OCI-LY7 (cell line): ENCODE measurements at regions not wholly inside any gene's neighbourhood (a gene's known extent, or its start where the extent isn't known, plus 50 kb on each side); places are given as distances from the start of the nearest gene placed in this dataset.

Experiments
- BruUV-seq: library from RNA; stranded (reverse); fragments of 400-500 nt; replicated peaks from 2 replicates; lab custom pipeline; 2021; lab: Mats Ljungman, UMichigan
- CTCF ChIA-PET: fragments of 300-600 bp; sonication (Branson Sonifier 250); formaldehyde crosslinking; loops from one replicate; lab custom pipeline; 2022; ENCODE audit warnings: antibody characterized with exemption; ENCODE audit not compliant: unreplicated experiment; lab: Charles Lee
- POLR2A ChIA-PET: fragments of 300-600 bp; sonication (Branson Sonifier 250); formaldehyde crosslinking; loops from one replicate; lab custom pipeline; 2022; ENCODE audit warnings: antibody characterized with exemption; lab: Charles Lee
- DNase-seq: peaks from one replicate; pipeline ENCODE4 v3.0.0-alpha.2; 2015; ENCODE audit warnings: low spot score
- H2AFZ ChIP-seq: fragments of 200-600 bp; sonication (generic), shearing (Covaris generic); 2 replicates; pipeline ENCODE4 v1.6.1; 2014; ENCODE audit warnings: mild to moderate bottlenecking, antibody characterized with exemption, low read length, moderate library complexity
- H3K27ac ChIP-seq: fragments of 200-600 bp; sonication (generic); 2 replicates; pipeline ENCODE4 v1.5.1; 2014; ENCODE audit warnings: mixed run types, low read depth, mild to moderate bottlenecking, moderate library complexity, low read length, inconsistent platforms; ENCODE audit not compliant: poor library complexity, severe bottlenecking
- H3K36me3 ChIP-seq: fragments of 200-600 bp; sonication (generic); 2 replicates; pipeline ENCODE4 v1.6.1; 2014; ENCODE audit warnings: mild to moderate bottlenecking, antibody characterized with exemption, low read length, moderate library complexity, mixed read lengths; ENCODE audit not compliant: insufficient read depth
- H3K4me1 ChIP-seq: fragments of 200-600 bp; sonication (generic); 2 replicates; pipeline ENCODE4 v1.5.1; 2014; ENCODE audit warnings: mild to moderate bottlenecking, low read length; ENCODE audit not compliant: insufficient read depth, poor library complexity, severe bottlenecking
- H3K4me2 ChIP-seq: fragments of 200-600 bp; sonication (generic); 2 replicates; pipeline ENCODE4 v1.6.1; 2014; ENCODE audit warnings: mild to moderate bottlenecking, low read length
- H3K4me3 ChIP-seq: fragments of 200-600 bp; sonication (generic); 2 replicates; pipeline ENCODE4 v1.5.1; 2014; ENCODE audit warnings: mild to moderate bottlenecking, low read depth, low read length; ENCODE audit not compliant: poor library complexity, severe bottlenecking
- H3K79me2 ChIP-seq: fragments of 200-600 bp; sonication (generic); 2 replicates; pipeline ENCODE4 v1.6.1; 2016; ENCODE audit warnings: low read depth, mild to moderate bottlenecking, low read length, moderate library complexity, mixed read lengths; ENCODE audit not compliant: insufficient read depth
- H3K9me2 ChIP-seq: fragments of 200-600 bp; sonication (generic); 2 replicates; pipeline ENCODE4 v1.6.1; 2016; ENCODE audit warnings: mild to moderate bottlenecking, low read length, mixed read lengths; ENCODE audit not compliant: insufficient read depth
- H3K9me3 ChIP-seq: fragments of 200-600 bp; sonication (generic); 2 replicates; pipeline ENCODE4 v1.6.1; 2014; ENCODE audit warnings: mild to moderate bottlenecking, mixed run types, low read length, mixed read lengths
- H4K20me1 ChIP-seq: fragments of 200-600 bp; sonication (generic); 2 replicates; pipeline ENCODE4 v1.6.1; 2014; ENCODE audit warnings: mild to moderate bottlenecking, antibody characterized with exemption, low read length, moderate library complexity, mixed read lengths; ENCODE audit not compliant: insufficient read depth
- EZH2phosphoT487 ChIP-seq: fragments of 200-600 bp; sonication (generic); IDR thresholded peaks from 2 replicates; pipeline ENCODE4 v1.6.1; 2018; ENCODE audit warnings: low read depth, borderline replicate concordance, mild to moderate bottlenecking, mixed run types, antibody characterized with exemption, low read length, moderate library complexity, mixed read lengths
- intact Hi-C: fragments of 100-400 bp; cut with micrococcal nuclease; formaldehyde crosslinking; loops from one replicate; pipeline ENCODE4 v1.10.0; 2022; ENCODE audit not compliant: unreplicated experiment
- TF ChIP-seq, protein P1 (sequence below): fragments of 200-600 bp; sonication (generic); conservative IDR thresholded peaks from 2 replicates; pipeline ENCODE4 v1.5.1; 2014; ENCODE audit warnings: mild to moderate bottlenecking, antibody characterized with exemption, low read length, moderate library complexity, mixed read lengths

DNA sequence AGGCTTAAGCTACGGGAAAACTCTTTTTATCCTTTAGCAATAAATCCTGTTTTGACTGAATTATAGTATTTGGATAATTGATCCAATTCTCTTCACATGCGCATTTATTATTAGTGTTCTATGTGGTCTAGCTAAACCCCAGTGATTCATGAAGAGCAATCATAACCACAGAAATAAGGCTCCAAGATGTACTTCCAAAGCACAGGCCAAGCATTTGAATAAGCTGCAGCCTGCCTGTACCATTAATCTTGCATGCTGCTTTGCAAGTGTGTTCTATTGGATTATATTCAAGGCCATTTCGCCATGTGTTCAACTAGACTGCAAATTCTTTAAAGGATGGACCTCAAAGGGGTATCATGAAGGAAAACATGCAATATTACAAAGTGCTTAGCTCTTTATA, 385.2 kb upstream of the FAT1 start:
- CTCF ChIA-PET, result interaction anchor here (0.6 kb wide), 1 partner anchor 82 kb away, joined by 3 read pairs; no protein-coding TSS in a partner anchor
- no peak for TF ChIP-seq EZH2phosphoT487
- TF ChIP-seq, protein P1, sequence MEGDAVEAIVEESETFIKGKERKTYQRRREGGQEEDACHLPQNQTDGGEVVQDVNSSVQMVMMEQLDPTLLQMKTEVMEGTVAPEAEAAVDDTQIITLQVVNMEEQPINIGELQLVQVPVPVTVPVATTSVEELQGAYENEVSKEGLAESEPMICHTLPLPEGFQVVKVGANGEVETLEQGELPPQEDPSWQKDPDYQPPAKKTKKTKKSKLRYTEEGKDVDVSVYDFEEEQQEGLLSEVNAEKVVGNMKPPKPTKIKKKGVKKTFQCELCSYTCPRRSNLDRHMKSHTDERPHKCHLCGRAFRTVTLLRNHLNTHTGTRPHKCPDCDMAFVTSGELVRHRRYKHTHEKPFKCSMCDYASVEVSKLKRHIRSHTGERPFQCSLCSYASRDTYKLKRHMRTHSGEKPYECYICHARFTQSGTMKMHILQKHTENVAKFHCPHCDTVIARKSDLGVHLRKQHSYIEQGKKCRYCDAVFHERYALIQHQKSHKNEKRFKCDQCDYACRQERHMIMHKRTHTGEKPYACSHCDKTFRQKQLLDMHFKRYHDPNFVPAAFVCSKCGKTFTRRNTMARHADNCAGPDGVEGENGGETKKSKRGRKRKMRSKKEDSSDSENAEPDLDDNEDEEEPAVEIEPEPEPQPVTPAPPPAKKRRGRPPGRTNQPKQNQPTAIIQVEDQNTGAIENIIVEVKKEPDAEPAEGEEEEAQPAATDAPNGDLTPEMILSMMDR, result no peak
- DNase-seq, result no peak

DNA sequence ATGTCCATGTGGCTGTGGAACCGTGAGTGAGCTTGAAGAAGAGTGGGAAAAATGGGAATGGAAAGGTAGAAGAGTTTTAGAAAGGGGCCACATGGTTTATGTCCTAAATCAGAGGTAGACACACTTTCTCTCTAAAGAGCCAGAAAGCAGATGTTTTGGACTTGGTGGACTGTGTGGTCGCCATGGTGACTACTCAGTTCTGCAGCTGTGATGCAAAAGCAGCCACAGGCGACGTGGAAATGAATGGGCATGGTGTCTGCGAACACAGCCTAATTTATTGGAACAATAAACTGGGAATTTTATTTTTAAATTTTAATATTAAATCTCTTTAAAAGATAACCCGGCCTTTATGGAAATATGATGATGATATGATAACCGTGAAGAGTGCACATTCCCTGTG, 386.0 kb upstream of the FAT1 start:
- Histone ChIP-seq H3K4me2 (no peak overlapping the region), H3K4me1 (peaks cover 47% of the 10 kb centered on the region), H3K4me3 (no peak overlapping the region), H3K9me3 (no peaks in the 10 kb centered on the region), H3K36me3 (no peaks in the 10 kb centered on the region; the same call in 1 of the 2 replicates), H3K27ac (no peak overlapping the region), H4K20me1 (no peaks in the 10 kb centered on the region), H3K9me2 (no peaks in the 10 kb centered on the region), H3K79me2 (no peaks in the 10 kb centered on the region), H2AFZ (peak overlapping the region; percentile 65; the same call in 1 of the 2 replicates)
- DNase-seq, result no peak
- ChIA-PET CTCF (no interaction called here), POLR2A (interaction anchor here (0.6 to 2.8 kb wide), 6 partner anchors 10 to 1821 kb away, joined by 3 to 11 read pairs (median 3); no protein-coding TSS in a partner anchor)
- no peak for TF ChIP-seq EZH2phosphoT487
- TF ChIP-seq, protein P1, result no peak
- BruUV-seq, result no TSS peak
- intact Hi-C loops, result loop anchor here (10.0 kb wide), 1 partner anchor 915 kb away; the partner anchor contains the start of gene CYP4V2

More for the DNA sequence above, 385.2 kb upstream of the FAT1 start:
- Histone ChIP-seq H3K27ac (no peak overlapping the region), H3K4me1 (peaks cover 55% of the 10 kb centered on the region), H3K9me3 (no peaks in the 10 kb centered on the region), H3K4me3 (no peak overlapping the region), H2AFZ (peak overlapping the region; percentile 65; the same call in 1 of the 2 replicates), H3K9me2 (no peaks in the 10 kb centered on the region), H3K4me2 (no peak overlapping the region), H3K36me3 (no peaks in the 10 kb centered on the region; the same call in 1 of the 2 replicates), H3K79me2 (no peaks in the 10 kb centered on the region), H4K20me1 (no peaks in the 10 kb centered on the region)
- intact Hi-C loops, result loop anchor here (10.0 kb wide), 1 partner anchor 914 kb away; the partner anchor contains the start of gene CYP4V2
- POLR2A ChIA-PET, result interaction anchor here (0.6 to 2.8 kb wide), 5 partner anchors 9 to 295 kb away, joined by 3 to 11 read pairs (median 3); no protein-coding TSS in a partner anchor
- BruUV-seq, result no TSS peak

DNA sequence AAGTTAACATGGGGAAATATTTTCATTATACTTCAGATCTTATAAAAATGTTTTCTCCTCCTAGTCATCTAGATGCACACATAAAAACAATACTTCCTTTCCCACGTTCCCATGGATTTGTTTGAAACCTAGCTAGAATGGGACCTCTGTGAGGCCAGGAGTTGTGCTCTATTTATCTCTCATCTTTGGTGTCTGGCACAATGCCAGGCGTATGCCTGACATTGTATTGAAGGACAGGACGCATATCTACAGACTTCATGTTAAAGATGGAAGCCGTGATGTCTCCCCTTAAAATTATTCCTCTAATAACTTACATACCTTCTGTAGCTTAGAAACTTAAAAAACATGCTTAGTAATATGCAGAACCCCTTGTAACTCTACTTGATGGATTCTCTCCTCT, 394.5 kb upstream of the FAT1 start:
- Histone ChIP-seq H3K4me1 (no peaks in the 10 kb centered on the region), H2AFZ (no peak overlapping the region), H4K20me1 (no peaks in the 10 kb centered on the region), H3K9me3 (no peaks in the 10 kb centered on the region), H3K4me2 (no peak overlapping the region), H3K9me2 (no peaks in the 10 kb centered on the region), H3K79me2 (no peaks in the 10 kb centered on the region), H3K4me3 (no peak overlapping the region), H3K36me3 (no peaks in the 10 kb centered on the region), H3K27ac (no peak overlapping the region)
- no TSS peak for BruUV-seq
- ChIA-PET CTCF (no interaction called here), POLR2A (interaction anchor here (0.6 to 4.0 kb wide), 5 partner anchors 12 to 385 kb away, joined by 3 to 21 read pairs (median 4); no protein-coding TSS in a partner anchor)
- DNase-seq, result no peak
- no peak for TF ChIP-seq EZH2phosphoT487
- TF ChIP-seq, protein P1, result no peak
- intact Hi-C loops, result no loop called here
